DOHH2 (cell line): ENCODE measurements at regions not wholly inside any gene's neighbourhood (a gene's known extent, or its start where the extent isn't known, plus 50 kb on each side); places are given as distances from the start of the nearest gene placed in this dataset.

Experiments used
- H3F3A ChIP-seq: fragments of 200-600 bp; sonication (generic), shearing (Covaris generic); 2 replicates; pipeline ENCODE4 v1.6.0; 2016; ENCODE audit warnings: antibody characterized with exemption, mild to moderate bottlenecking; ENCODE audit not compliant: control insufficient read depth, insufficient read depth
- H3K27ac ChIP-seq: fragments of 200-600 bp; sonication (generic); 2 replicates; pipeline ENCODE4 v1.5.1; 2014; ENCODE audit warnings: low read depth, mild to moderate bottlenecking, low read length, moderate library complexity
- H3K27me3 ChIP-seq: fragments of 200-600 bp; sonication (generic); 2 replicates; pipeline ENCODE4 v1.6.1; 2014; ENCODE audit warnings: mild to moderate bottlenecking, low read length, mixed read lengths; ENCODE audit not compliant: control insufficient read depth
- H3K36me3 ChIP-seq: fragments of 200-600 bp; sonication (generic); 2 replicates; pipeline ENCODE4 v1.6.1; 2014; ENCODE audit warnings: mild to moderate bottlenecking, low read length, moderate library complexity, mixed read lengths; ENCODE audit not compliant: control insufficient read depth
- H3K4me1 ChIP-seq: fragments of 200-600 bp; sonication (generic); 2 replicates; pipeline ENCODE4 v1.6.1; 2014; ENCODE audit warnings: mild to moderate bottlenecking, low read length, mixed read lengths; ENCODE audit not compliant: control insufficient read depth
- H3K4me2 ChIP-seq: fragments of 200-600 bp; sonication (generic); 2 replicates; pipeline ENCODE4 v1.6.0; 2014; ENCODE audit warnings: mild to moderate bottlenecking, low read length, moderate library complexity
- H3K4me3 ChIP-seq: fragments of 200-600 bp; sonication (generic); 2 replicates; pipeline ENCODE4 v1.5.1; 2014; ENCODE audit warnings: mild to moderate bottlenecking, low read length, mixed read lengths
- H3K79me2 ChIP-seq: fragments of 200-600 bp; sonication (generic); 2 replicates; pipeline ENCODE4 v1.6.1; 2014; ENCODE audit warnings: mild to moderate bottlenecking, low read length, mixed read lengths; ENCODE audit not compliant: control insufficient read depth
- H3K9me2 ChIP-seq: fragments of 200-600 bp; sonication (generic); replicated peaks from 2 replicates; pipeline ENCODE4 v1.6.1; 2014; ENCODE audit warnings: mild to moderate bottlenecking, low read length, mixed read lengths; ENCODE audit not compliant: control insufficient read depth
- H3K9me3 ChIP-seq: fragments of 200-600 bp; sonication (generic); 2 replicates; pipeline ENCODE4 v1.6.1; 2014; ENCODE audit warnings: antibody characterized with exemption, low read length, mixed read lengths; ENCODE audit not compliant: control insufficient read depth, insufficient read depth
- H4K20me1 ChIP-seq: fragments of 200-600 bp; sonication (generic); 2 replicates; pipeline ENCODE4 v1.6.0; 2014; ENCODE audit warnings: low read depth, mild to moderate bottlenecking, antibody characterized with exemption, low read length, moderate library complexity; ENCODE audit not compliant: control insufficient read depth, insufficient read depth
- EZH2phosphoT487 ChIP-seq: fragments of 200-600 bp; sonication (generic); IDR thresholded peaks from 2 replicates; pipeline ENCODE4 v1.6.1; 2017; ENCODE audit warnings: borderline replicate concordance, mild to moderate bottlenecking, antibody characterized with exemption, low read length, moderate library complexity, mixed read lengths
- TF ChIP-seq, protein P1 (sequence below): fragments of 200-600 bp; sonication (generic); IDR thresholded peaks from one replicate; pipeline ENCODE4 v1.5.1; 2014; ENCODE audit warnings: antibody characterized with exemption, mild to moderate bottlenecking, low read depth, low read length; ENCODE audit not compliant: poor library complexity, severe bottlenecking

- TF ChIP-seq EZH2phosphoT487: no peak
- TF ChIP-seq, protein P1, sequence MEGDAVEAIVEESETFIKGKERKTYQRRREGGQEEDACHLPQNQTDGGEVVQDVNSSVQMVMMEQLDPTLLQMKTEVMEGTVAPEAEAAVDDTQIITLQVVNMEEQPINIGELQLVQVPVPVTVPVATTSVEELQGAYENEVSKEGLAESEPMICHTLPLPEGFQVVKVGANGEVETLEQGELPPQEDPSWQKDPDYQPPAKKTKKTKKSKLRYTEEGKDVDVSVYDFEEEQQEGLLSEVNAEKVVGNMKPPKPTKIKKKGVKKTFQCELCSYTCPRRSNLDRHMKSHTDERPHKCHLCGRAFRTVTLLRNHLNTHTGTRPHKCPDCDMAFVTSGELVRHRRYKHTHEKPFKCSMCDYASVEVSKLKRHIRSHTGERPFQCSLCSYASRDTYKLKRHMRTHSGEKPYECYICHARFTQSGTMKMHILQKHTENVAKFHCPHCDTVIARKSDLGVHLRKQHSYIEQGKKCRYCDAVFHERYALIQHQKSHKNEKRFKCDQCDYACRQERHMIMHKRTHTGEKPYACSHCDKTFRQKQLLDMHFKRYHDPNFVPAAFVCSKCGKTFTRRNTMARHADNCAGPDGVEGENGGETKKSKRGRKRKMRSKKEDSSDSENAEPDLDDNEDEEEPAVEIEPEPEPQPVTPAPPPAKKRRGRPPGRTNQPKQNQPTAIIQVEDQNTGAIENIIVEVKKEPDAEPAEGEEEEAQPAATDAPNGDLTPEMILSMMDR: no peak
- no peak overlapping the region for H3K4me3 ChIP-seq
- H3K27ac ChIP-seq: no peak overlapping the region
- no peak overlapping the region for H3K4me2 ChIP-seq
- H3K79me2 ChIP-seq: no peaks in the 10 kb centered on the region
- no peaks in the 10 kb centered on the region for H3K36me3 ChIP-seq
- H3K9me3 ChIP-seq: no peaks in the 10 kb centered on the region
- H4K20me1 ChIP-seq: no peaks in the 10 kb centered on the region
- H3K27me3 ChIP-seq: peaks cover 21% of the 10 kb centered on the region
- H3F3A ChIP-seq: no peaks in the 10 kb centered on the region
- peaks cover 6% of the 10 kb centered on the region for H3K4me1 ChIP-seq
- H3K9me2 ChIP-seq: no peaks in the 10 kb centered on the region
Observed at GRCh38 chr20:50311308-50312001, 120.8 kb downstream of the CEBPB start.

- peaks cover 6% of the 10 kb centered on the region for H3K4me1 ChIP-seq
- peaks cover 23% of the 10 kb centered on the region for H3K27me3 ChIP-seq
- TF ChIP-seq, protein P1: no peak
- TF ChIP-seq EZH2phosphoT487: no peak
- no peaks in the 10 kb centered on the region for H3K9me3 ChIP-seq
- no peaks in the 10 kb centered on the region for H3K79me2 ChIP-seq
- H3K9me2 ChIP-seq: no peaks in the 10 kb centered on the region
- H3K4me3 ChIP-seq: no peak overlapping the region
- no peaks in the 10 kb centered on the region for H4K20me1 ChIP-seq
- H3K36me3 ChIP-seq: no peaks in the 10 kb centered on the region
- H3K27ac ChIP-seq: no peak overlapping the region
- H3F3A ChIP-seq: no peaks in the 10 kb centered on the region
- no peak overlapping the region for H3K4me2 ChIP-seq
Observed at GRCh38 chr20:50312002-50312681, 121.5 kb downstream of the CEBPB start.

GRCh38 chr20:50312682-50313521, 122.3 kb downstream of the CEBPB start:
- Histone ChIP-seq H3K9me2 (no peaks in the 10 kb centered on the region), H3K79me2 (no peaks in the 10 kb centered on the region), H3K27ac (no peak overlapping the region), H3K4me2 (no peak overlapping the region), H4K20me1 (no peaks in the 10 kb centered on the region), H3K9me3 (no peaks in the 10 kb centered on the region), H3K4me1 (peaks cover 6% of the 10 kb centered on the region), H3K27me3 (peaks cover 23% of the 10 kb centered on the region), H3K36me3 (no peaks in the 10 kb centered on the region), H3K4me3 (no peak overlapping the region), H3F3A (no peaks in the 10 kb centered on the region)
- TF ChIP-seq, protein P1: no peak
- no peak for TF ChIP-seq EZH2phosphoT487
